Fibroblast of villous mesenchyme (primary cell): ENCODE measurements at regions not wholly inside any gene's neighbourhood (a gene's known extent, or its start where the extent isn't known, plus 50 kb on each side); places are given as distances from the start of the nearest gene placed in this dataset.
A peak's percentile ranks its signal among the peaks of the same experiment; 100 is the strongest.

Experiments
- DNase-seq: peaks from one replicate; pipeline ENCODE4 v3.0.0-alpha.2; 2010; ENCODE audit warnings: low read depth
- H3K4me3 ChIP-seq: 2 replicates; pipeline ENCODE4 v1.5.1; 2011; ENCODE audit warnings: low read depth, mild to moderate bottlenecking, low read length
- CTCF ChIP-seq: IDR thresholded peaks from 2 replicates; pipeline ENCODE4 v1.5.1; 2012; ENCODE audit warnings: low read depth, mild to moderate bottlenecking, low read length; ENCODE audit not compliant: insufficient read depth

GRCh38 chr7:45417735-45418134 is 156.4 kb upstream of the ADCY1 start:
- H3K4me3 ChIP-seq: no peak overlapping the region
- TF ChIP-seq CTCF: no peak
- no peak for DNase-seq

GRCh38 chr7:45420843-45421495 is 153.2 kb upstream of the ADCY1 start:
- TF ChIP-seq CTCF: no peak
- no peak overlapping the region for H3K4me3 ChIP-seq
- peak; percentile 28 for DNase-seq

GRCh38 chr7:45421806-45422205 is 152.4 kb upstream of the ADCY1 start:
- no peak for TF ChIP-seq CTCF
- no peak for DNase-seq
- H3K4me3 ChIP-seq: no peak overlapping the region

- no peak overlapping the region for H3K4me3 ChIP-seq
Observed at GRCh38 chr7:45430397-45430796, 143.8 kb upstream of the ADCY1 start.

GRCh38 chr7:45434167-45434784 is 139.9 kb upstream of the ADCY1 start:
- TF ChIP-seq CTCF: no peak
- DNase-seq: no peak
- H3K4me3 ChIP-seq: no peak overlapping the region

More at GRCh38 chr7:45430397-45430796, 143.8 kb upstream of the ADCY1 start:
- no peak for DNase-seq
- no peak for TF ChIP-seq CTCF

GRCh38 chr7:45435131-45435530 is 139.0 kb upstream of the ADCY1 start:
- H3K4me3 ChIP-seq: no peak overlapping the region
- no peak for DNase-seq
- TF ChIP-seq CTCF: no peak
